ENCODE measurements at regions not wholly inside any gene's neighbourhood (a gene's known extent, or its start where the extent isn't known, plus 50 kb on each side); places are given as distances from the start of the nearest gene placed in this dataset.

- no peak for TF ChIP-seq CTCF (IDR thresholded peaks at IDR 0.05)
- no peak for TF ChIP-seq POLR2A (IDR thresholded peaks at IDR 0.05)
These were observed 109.4 kb upstream of the PCGF5 start for GRCh38 chr10:91111060-91111459.

Data from vagina (tissue), 2 donors.